ENCODE measurements at regions not wholly inside any gene's neighbourhood (a gene's known extent, or its start where the extent isn't known, plus 50 kb on each side); places are given as distances from the start of the nearest gene placed in this dataset.

GRCh38 chr21:31410499-31411131, 66.6 kb upstream of the TIAM1 start:
- TF ChIP-seq, protein P1, sequence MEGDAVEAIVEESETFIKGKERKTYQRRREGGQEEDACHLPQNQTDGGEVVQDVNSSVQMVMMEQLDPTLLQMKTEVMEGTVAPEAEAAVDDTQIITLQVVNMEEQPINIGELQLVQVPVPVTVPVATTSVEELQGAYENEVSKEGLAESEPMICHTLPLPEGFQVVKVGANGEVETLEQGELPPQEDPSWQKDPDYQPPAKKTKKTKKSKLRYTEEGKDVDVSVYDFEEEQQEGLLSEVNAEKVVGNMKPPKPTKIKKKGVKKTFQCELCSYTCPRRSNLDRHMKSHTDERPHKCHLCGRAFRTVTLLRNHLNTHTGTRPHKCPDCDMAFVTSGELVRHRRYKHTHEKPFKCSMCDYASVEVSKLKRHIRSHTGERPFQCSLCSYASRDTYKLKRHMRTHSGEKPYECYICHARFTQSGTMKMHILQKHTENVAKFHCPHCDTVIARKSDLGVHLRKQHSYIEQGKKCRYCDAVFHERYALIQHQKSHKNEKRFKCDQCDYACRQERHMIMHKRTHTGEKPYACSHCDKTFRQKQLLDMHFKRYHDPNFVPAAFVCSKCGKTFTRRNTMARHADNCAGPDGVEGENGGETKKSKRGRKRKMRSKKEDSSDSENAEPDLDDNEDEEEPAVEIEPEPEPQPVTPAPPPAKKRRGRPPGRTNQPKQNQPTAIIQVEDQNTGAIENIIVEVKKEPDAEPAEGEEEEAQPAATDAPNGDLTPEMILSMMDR (conservative IDR thresholded peaks at IDR 0.05; ENCODE audit: low read depth, low read length) = no peak
- DNase-seq (ENCODE audit: low read depth) = no peak
- H3K4me3 ChIP-seq (ENCODE audit: low read depth, low read length) = no peak overlapping the region

DNA sequence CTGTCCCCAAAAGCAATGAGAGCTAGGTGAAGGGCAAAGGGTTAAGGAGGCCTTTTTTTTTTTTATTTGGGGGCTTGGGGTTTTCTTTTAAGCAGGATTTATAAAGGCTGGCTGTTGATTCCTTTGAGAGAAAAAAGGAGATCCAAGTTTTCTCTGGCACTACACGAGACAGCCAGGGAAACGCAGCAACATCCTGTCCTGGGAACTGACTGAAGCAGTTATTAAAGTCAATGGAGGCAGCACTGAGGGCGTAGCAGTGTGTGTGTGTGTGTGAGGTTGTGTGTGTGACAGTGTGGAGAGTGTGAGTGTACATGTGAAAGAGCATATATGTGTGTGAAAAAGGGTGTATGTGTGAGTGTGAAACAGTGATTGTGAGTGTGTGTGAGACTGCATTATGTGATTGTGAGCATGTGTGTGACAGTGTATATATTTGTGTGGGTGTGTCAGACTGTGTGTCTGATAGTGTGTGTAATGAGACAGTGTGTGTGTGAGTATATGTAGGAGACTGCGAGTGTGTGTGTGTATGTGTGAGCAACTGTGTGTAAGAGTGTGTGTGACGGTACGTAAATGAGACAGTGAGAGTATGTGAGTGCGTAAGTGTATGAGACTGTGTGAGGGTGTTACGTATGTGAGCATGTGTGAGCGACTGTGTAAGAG, 65.9 kb upstream of the TIAM1 start:
- TF ChIP-seq, protein P1 (conservative IDR thresholded peaks at IDR 0.05; ENCODE audit: low read depth, low read length) = no peak
- no peak overlapping the region for H3K4me3 ChIP-seq (ENCODE audit: low read depth, low read length)
- DNase-seq (ENCODE audit: low read depth) = no peak

- no peak for DNase-seq (ENCODE audit: low read depth)
- TF ChIP-seq, protein P1 (conservative IDR thresholded peaks at IDR 0.05; ENCODE audit: low read depth, low read length) = no peak
- H3K4me3 ChIP-seq (ENCODE audit: low read depth, low read length) = no peak overlapping the region
Measured at GRCh38 chr21:31408301-31409088, 64.4 kb upstream of the TIAM1 start.

DNA sequence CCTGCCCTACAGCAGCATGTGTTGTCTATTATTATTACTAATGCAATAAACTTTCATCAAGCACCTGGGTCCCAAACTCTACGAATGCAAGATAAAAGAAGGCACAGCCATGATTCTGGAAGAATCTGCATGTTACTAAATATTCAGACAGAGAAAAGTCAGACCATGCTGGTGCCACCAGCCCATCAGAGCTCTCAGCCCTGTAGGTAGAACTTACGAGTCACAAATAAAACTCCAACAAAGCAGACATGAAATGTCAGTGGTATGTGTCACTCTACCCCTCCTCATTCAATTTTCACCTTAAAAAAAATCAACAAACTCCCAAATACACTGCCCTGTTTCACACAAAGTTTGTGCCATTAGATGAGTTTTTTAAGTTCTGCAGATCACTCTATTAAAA, 62.4 kb upstream of the TIAM1 start:
- DNase-seq (ENCODE audit: low read depth) = no peak
- TF ChIP-seq, protein P1 (conservative IDR thresholded peaks at IDR 0.05; ENCODE audit: low read depth, low read length) = no peak
- no peak overlapping the region for H3K4me3 ChIP-seq (ENCODE audit: low read depth, low read length)

DNA sequence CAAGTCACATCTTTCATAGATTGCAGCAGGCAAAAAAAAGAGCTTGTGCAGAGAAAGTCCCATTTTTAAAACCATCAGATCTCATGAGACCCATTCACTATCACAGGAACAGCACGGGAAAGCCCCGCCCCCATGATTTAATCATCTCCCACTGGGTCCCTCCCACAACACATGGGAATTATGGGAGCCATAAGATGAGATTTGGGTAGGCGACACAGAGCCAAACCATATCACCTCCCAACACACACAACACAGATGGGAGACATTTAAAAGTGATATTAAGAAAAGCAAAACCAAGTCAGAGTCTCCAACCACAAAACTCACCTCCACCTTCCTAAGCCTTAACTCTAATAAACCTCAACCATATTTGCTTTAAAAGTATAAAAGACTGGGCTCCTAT, 61.5 kb upstream of the TIAM1 start:
- TF ChIP-seq, protein P1 (conservative IDR thresholded peaks at IDR 0.05; ENCODE audit: low read depth, low read length) = no peak
- H3K4me3 ChIP-seq (ENCODE audit: low read depth, low read length) = no peak overlapping the region
- DNase-seq (ENCODE audit: low read depth) = no peak

GRCh38 chr21:31403596-31404333, 59.7 kb upstream of the TIAM1 start:
- no peak overlapping the region for H3K4me3 ChIP-seq (ENCODE audit: low read depth, low read length)
- no peak for DNase-seq (ENCODE audit: low read depth)
- TF ChIP-seq, protein P1 (conservative IDR thresholded peaks at IDR 0.05; ENCODE audit: low read depth, low read length) = no peak

Measured in epithelial cell of proximal tubule (primary cell).